SK-N-MC (cell line): ENCODE measurements at regions not wholly inside any gene's neighbourhood (a gene's known extent, or its start where the extent isn't known, plus 50 kb on each side); places are given as distances from the start of the nearest gene placed in this dataset.
A peak's percentile ranks its signal among the peaks of the same experiment; 100 is the strongest.

Source experiments
- EZH2 ChIP-seq: fragments of 200-600 bp; sonication (generic); IDR thresholded peaks from one replicate; pipeline ENCODE4 v1.6.1; 2017; ENCODE audit warnings: antibody characterized with exemption
- POLR2AphosphoS5 ChIP-seq: IDR thresholded peaks from 2 replicates; pipeline ENCODE4 v1.6.1; 2012; ENCODE audit warnings: mild to moderate bottlenecking, low read depth, low read length, borderline replicate concordance

DNA sequence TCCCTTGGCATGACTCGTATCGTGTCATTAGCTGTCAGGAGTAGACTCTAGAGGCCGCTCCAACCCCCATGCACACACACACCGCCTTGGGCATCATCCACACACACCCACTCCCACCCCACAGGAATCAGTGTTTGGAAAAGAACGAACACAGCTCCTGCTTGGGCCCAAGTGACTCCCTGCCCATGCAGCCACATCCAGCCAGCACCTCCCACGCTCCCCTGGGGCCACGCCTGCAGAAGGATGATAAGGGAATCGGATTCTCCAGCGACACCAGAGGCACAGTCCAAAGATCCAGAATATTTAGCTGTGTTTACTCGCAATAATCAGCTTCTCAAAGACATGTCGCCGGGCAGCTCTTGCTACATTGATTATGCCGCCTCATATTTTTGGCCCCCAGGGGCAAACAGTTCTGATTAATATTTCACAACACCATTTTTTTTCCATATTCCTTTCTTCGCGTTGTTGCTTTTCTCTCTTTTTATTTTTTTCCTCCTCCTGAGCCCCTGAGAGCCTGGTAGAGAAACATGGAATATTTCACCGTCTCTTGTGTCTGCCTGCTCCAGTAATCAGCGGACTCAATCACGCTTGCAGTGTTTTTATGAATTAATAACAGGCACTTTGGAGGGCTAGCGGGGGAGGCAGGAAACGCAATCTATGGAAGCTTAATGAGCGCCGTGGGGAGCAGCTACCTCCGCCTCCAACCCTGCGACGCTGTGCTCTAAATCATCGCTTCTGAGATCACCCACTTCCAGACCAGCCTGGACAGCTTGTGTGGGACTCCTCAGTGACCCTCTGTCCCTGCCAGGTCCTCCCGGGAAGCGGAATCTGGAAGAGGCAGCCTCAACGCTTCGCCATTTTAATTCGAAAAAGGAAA, 221.4 kb downstream of the TLE3 start:
- TF ChIP-seq EZH2 (no peak), POLR2AphosphoS5 (peak; percentile 30; the same call in 1 of the 2 replicates)
